Endothelial cell (in vitro differentiated cells): ENCODE measurements at regions not wholly inside any gene's neighbourhood (a gene's known extent, or its start where the extent isn't known, plus 50 kb on each side); places are given as distances from the start of the nearest gene placed in this dataset.

Experiments
- DNase-seq: peaks from one replicate; pipeline ENCODE4 v3.0.0; 2021; ENCODE audit warnings: low spot score
- H3K27ac Mint-ChIP-seq: one replicate; pipeline ENCODE4 v1.8.0; 2021; ENCODE audit warnings: mixed read lengths, inconsistent platforms; ENCODE audit not compliant: unreplicated experiment
- H3K27me3 Mint-ChIP-seq: one replicate; pipeline ENCODE4 v1.8.0; 2021; ENCODE audit warnings: mild to moderate bottlenecking, moderate library complexity, mixed read lengths, inconsistent platforms; ENCODE audit not compliant: unreplicated experiment
- H3K36me3 Mint-ChIP-seq: one replicate; pipeline ENCODE4 v1.8.0; 2021; ENCODE audit warnings: mild to moderate bottlenecking, low read depth, mixed read lengths, inconsistent platforms; ENCODE audit not compliant: unreplicated experiment
- H3K4me1 Mint-ChIP-seq: one replicate; pipeline ENCODE4 v1.8.0; 2021; ENCODE audit warnings: mild to moderate bottlenecking, mixed read lengths, inconsistent platforms; ENCODE audit not compliant: unreplicated experiment
- H3K4me3 Mint-ChIP-seq: one replicate; pipeline ENCODE4 v1.8.0; 2021; ENCODE audit warnings: mild to moderate bottlenecking, mixed read lengths, inconsistent platforms; ENCODE audit not compliant: unreplicated experiment
- H3K9me3 Mint-ChIP-seq: one replicate; pipeline ENCODE4 v1.8.0; 2021; ENCODE audit warnings: mixed read lengths, inconsistent platforms; ENCODE audit not compliant: unreplicated experiment
- TF ChIP-seq, protein P1 (sequence below): fragments of 200-600 bp; sonication (generic); IDR thresholded peaks from one replicate; pipeline ENCODE4 v1.5.0; 2021; ENCODE audit warnings: antibody characterized with exemption; ENCODE audit not compliant: unreplicated experiment

DNA sequence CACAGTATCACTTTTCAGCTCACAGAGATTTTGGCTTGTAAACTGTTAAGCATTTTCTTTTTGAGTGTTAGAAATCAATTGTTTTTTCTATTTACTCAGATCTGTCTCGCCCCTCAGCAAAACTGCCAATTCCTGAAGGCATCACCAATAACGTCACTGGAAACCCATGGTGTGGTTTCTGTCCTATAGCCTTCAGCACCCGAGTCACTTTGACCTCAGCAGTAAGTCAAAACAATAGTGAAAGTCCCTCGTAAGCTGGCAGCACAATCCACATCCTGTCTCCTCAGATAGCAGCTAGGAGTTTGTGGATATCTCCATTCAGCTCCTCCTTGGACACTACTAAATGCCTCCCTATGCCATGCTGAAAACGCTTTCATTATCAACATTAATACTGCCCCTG is 1787.4 kb upstream of the ADGRL3 start:
- H3K4me3 Mint-ChIP-seq, result no peak overlapping the region
- H3K27me3 Mint-ChIP-seq, result no peaks in the 10 kb centered on the region

DNA sequence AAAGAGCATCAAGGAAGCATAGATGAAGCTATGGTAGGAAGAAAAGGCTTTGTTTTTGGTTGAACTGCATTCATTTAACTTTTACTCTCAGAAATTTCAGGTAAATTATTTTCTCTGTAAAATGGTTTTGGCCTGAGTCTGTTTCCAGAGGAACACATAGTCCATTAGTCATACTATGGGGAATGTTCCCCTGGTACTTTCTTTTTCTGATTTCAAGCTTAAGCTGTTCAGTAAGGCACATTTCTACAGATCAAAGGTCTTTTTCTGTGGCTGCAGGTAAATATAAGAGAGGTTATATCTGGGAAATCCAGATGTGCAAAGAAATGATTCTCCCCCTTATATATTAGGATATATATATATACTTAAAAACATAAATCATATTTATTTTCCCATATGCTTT is 1744.4 kb upstream of the ADGRL3 start:
- Mint-ChIP-seq H3K36me3 (no peaks in the 10 kb centered on the region), H3K27me3 (no peaks in the 10 kb centered on the region), H3K27ac (no peak overlapping the region), H3K4me3 (no peak overlapping the region), H3K4me1 (no peaks in the 10 kb centered on the region), H3K9me3 (no peaks in the 10 kb centered on the region)
- DNase-seq, result no peak
- TF ChIP-seq, protein P1, sequence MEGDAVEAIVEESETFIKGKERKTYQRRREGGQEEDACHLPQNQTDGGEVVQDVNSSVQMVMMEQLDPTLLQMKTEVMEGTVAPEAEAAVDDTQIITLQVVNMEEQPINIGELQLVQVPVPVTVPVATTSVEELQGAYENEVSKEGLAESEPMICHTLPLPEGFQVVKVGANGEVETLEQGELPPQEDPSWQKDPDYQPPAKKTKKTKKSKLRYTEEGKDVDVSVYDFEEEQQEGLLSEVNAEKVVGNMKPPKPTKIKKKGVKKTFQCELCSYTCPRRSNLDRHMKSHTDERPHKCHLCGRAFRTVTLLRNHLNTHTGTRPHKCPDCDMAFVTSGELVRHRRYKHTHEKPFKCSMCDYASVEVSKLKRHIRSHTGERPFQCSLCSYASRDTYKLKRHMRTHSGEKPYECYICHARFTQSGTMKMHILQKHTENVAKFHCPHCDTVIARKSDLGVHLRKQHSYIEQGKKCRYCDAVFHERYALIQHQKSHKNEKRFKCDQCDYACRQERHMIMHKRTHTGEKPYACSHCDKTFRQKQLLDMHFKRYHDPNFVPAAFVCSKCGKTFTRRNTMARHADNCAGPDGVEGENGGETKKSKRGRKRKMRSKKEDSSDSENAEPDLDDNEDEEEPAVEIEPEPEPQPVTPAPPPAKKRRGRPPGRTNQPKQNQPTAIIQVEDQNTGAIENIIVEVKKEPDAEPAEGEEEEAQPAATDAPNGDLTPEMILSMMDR, result no peak

More for the DNA sequence above, 1787.4 kb upstream of the ADGRL3 start:
- no peaks in the 10 kb centered on the region for H3K36me3 Mint-ChIP-seq
- DNase-seq, result no peak
- no peaks in the 10 kb centered on the region for H3K9me3 Mint-ChIP-seq
- no peaks in the 10 kb centered on the region for H3K4me1 Mint-ChIP-seq
- H3K27ac Mint-ChIP-seq, result no peak overlapping the region
- TF ChIP-seq, protein P1, result no peak

DNA sequence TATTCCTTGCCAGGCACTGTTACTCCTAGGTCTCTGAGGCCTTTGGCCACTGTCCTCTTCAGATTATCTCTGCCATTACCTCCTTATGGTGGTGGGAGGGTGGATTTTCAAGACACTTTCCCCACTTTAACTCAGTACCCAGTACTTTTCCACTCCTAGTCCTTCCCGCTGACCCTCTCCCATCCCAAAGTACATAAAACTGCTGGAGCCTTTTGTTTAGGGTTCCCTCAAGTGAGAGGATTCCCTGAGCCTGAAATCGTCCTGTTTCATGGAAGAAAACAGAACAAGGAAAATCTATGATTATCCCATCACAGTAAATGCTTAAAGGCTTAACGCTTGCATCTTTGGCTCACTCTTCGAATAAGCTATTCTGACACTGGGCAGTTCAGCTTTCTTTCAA is 1742.5 kb upstream of the ADGRL3 start:
- no peak overlapping the region for H3K27ac Mint-ChIP-seq

DNA sequence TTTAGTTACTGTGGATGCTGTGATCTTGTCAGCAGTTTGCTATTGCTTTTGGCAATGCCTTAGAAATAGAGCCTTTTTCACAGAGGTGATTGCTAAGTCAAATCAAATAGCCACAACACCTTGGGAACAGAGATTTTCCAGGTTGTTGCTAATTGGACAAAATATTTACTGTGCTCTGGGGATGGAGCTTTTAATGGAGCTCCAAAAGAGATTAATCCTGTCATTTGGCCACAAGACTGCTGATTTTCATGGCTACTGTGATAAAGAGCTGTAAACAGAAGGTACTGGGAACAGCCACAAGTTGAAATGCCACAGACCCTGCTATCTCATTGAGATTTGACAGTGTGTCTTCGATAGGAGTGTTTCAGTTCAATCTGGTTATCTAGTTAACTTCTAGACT is 1715.2 kb upstream of the ADGRL3 start:
- no peak for DNase-seq
- H3K9me3 Mint-ChIP-seq, result no peaks in the 10 kb centered on the region

More for the DNA sequence above, 1742.5 kb upstream of the ADGRL3 start:
- Mint-ChIP-seq H3K36me3 (no peaks in the 10 kb centered on the region), H3K4me3 (no peak overlapping the region), H3K9me3 (no peaks in the 10 kb centered on the region), H3K4me1 (no peaks in the 10 kb centered on the region), H3K27me3 (no peaks in the 10 kb centered on the region)
- DNase-seq, result no peak
- TF ChIP-seq, protein P1, result no peak

DNA sequence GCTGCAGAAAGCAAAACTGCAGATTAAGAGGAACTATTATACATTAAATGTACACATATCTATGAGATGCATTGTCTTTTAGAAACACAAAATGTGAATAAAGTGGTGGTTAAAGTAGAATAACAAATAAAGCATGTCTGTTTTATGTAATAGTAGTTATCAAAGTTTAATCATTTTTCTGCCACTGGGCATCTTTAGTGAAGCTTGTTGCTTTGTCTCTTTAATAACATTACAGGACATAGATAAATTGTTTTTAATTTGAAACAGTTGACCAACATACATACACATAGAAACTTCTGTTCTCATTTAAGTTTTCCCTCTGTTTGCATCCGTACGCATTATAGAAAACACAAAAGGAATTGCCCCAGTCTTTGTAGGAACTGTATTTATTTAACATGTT is 1700.0 kb upstream of the ADGRL3 start:
- TF ChIP-seq, protein P1, result no peak
- H3K27ac Mint-ChIP-seq, result no peak overlapping the region
- H3K4me1 Mint-ChIP-seq, result no peaks in the 10 kb centered on the region
- no peaks in the 10 kb centered on the region for H3K27me3 Mint-ChIP-seq
- no peak for DNase-seq
- H3K4me3 Mint-ChIP-seq, result no peak overlapping the region
- H3K9me3 Mint-ChIP-seq, result no peaks in the 10 kb centered on the region
- no peaks in the 10 kb centered on the region for H3K36me3 Mint-ChIP-seq

More for the DNA sequence above, 1715.2 kb upstream of the ADGRL3 start:
- Mint-ChIP-seq H3K4me1 (no peaks in the 10 kb centered on the region), H3K4me3 (no peak overlapping the region), H3K36me3 (no peaks in the 10 kb centered on the region), H3K27me3 (no peaks in the 10 kb centered on the region), H3K27ac (no peak overlapping the region)
- TF ChIP-seq, protein P1, result no peak
